Lower leg skin (tissue), 4 donors: ENCODE measurements at regions not wholly inside any gene's neighbourhood (a gene's known extent, or its start where the extent isn't known, plus 50 kb on each side); places are given as distances from the start of the nearest gene placed in this dataset.

Experiments
- DNase-seq, 2 donors: peaks; one replicate each; pipeline ENCODE4 v3.0.0-alpha.2; 2019; ENCODE audit warnings: low spot score in 2 of 2
- H3K4me3 ChIP-seq: fragments of 200-600 bp; sonication (generic); 2 replicates; pipeline ENCODE4 v1.5.1; 2017; ENCODE audit warnings: mild to moderate bottlenecking, low read depth; ENCODE audit not compliant: poor library complexity, severe bottlenecking
- CTCF ChIP-seq, 3 donors: fragments of 450-650 bp; IDR thresholded peaks; one replicate each; pipeline ENCODE4 v1.5.1; 2016; ENCODE audit warnings: antibody characterized with exemption in 3 of 3, mild to moderate bottlenecking in 3 of 3, moderate library complexity in 2 of 3
- POLR2A ChIP-seq, 2 donors: fragments of 450-650 bp; IDR thresholded peaks; one replicate each; pipeline ENCODE4 v1.6.1; 2016 to 2017; ENCODE audit warnings: antibody characterized with exemption in 2 of 2, mild to moderate bottlenecking in 1 of 2, moderate library complexity in 1 of 2
- WGBS, 2 donors: methylation state at CpG; one replicate each; pipeline ENCODE4 v1.1.5; 2018; 5-methylcytosine and 5-hydroxymethylcytosine counted together
- intact Hi-C: fragments of 100-400 bp; cut with DNase I; formaldehyde crosslinking; loops from one replicate; pipeline ENCODE4 v1.15.0; 2023; ENCODE audit warnings: low total_unique reads

GRCh38 chr20:57902473-57902872 lies 192.7 kb upstream of the PMEPA1 start:
- WGBS, 2 donors: 81 to 95% methylated on average over 1 of the region's 1 CpG
- no peak for TF ChIP-seq POLR2A (IDR thresholded peaks at IDR 0.05)
- TF ChIP-seq CTCF (IDR thresholded peaks at IDR 0.05): no peak
- no peak overlapping the region for H3K4me3 ChIP-seq
- intact Hi-C loops: no loop called here
- DNase-seq: no peak

GRCh38 chr20:57901526-57901925 lies 191.7 kb upstream of the PMEPA1 start:
- TF ChIP-seq CTCF (IDR thresholded peaks at IDR 0.05): no peak
- no peak for TF ChIP-seq POLR2A (IDR thresholded peaks at IDR 0.05)
- H3K4me3 ChIP-seq: no peak overlapping the region
- WGBS, 2 donors: 92 to 94% methylated on average over 4 of the region's 4 CpGs
- intact Hi-C loops: no loop called here
- DNase-seq: peak in 1 of 2 donors; percentile 63

- intact Hi-C loops: no loop called here
- no peak for DNase-seq
- H3K4me3 ChIP-seq: no peak overlapping the region
- WGBS, 2 donors: 53 to 59% methylated on average over 9 of the region's 9 CpGs
- TF ChIP-seq CTCF (IDR thresholded peaks at IDR 0.05): no peak
- TF ChIP-seq POLR2A (IDR thresholded peaks at IDR 0.05): no peak
Measured at GRCh38 chr20:57900226-57900905, 190.6 kb upstream of the PMEPA1 start.

DNA sequence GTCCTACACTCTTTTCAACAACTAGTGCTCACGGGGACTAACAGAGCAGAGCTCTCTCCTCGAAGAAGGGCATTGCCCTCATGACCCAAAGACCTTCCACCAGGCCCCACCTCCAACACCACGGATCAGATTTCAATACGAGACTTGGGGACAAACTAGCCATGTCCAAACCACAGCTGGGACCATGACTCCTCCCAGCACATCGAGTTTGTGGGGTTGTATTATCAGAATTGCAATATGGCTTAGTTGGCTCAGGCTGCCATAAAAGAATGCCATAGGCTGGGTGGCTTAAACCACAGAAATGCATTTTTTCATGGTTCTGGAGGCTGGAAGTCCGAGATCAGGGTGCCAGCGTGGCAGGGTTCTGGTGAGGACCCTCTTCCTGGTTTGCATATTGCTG lies 189.7 kb upstream of the PMEPA1 start:
- WGBS, 2 donors: 79 to 82% methylated on average over 7 of the region's 7 CpGs
- no peak overlapping the region for H3K4me3 ChIP-seq
- no peak for TF ChIP-seq POLR2A (IDR thresholded peaks at IDR 0.05)
- TF ChIP-seq CTCF (IDR thresholded peaks at IDR 0.05): no peak
- intact Hi-C loops: no loop called here
- no peak for DNase-seq

GRCh38 chr20:57898332-57898731 lies 188.5 kb upstream of the PMEPA1 start:
- TF ChIP-seq POLR2A (IDR thresholded peaks at IDR 0.05) (no peak), CTCF (IDR thresholded peaks at IDR 0.05) (no peak)
- 85 to 92% methylated on average over 4 of the region's 4 CpGs for WGBS, 2 donors
- H3K4me3 ChIP-seq: no peak overlapping the region
- DNase-seq: no peak
- intact Hi-C loops: no loop called here

DNA sequence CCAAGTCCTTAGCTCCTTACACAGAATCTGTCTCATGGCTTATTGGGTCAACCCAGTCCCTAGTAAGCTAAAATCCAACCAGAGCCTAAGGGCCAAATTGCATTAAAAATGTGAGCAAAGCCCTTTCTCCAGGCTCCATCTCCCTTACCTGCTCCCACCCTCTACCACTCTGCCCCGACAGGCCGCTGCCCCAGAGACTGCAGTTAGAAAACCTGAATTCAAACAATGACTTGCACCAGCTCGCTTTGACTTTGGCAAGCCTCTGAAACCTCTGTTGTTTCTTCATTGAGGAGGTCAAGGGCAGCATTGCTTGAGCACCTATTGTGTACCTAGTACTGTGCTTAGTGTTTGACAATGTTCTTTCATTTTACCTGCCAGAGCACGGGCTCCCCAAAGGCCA lies 188.1 kb upstream of the PMEPA1 start:
- 93 to 94% methylated on average over 4 of the region's 4 CpGs for WGBS, 2 donors
- intact Hi-C loops: no loop called here

More for the DNA sequence above, 188.1 kb upstream of the PMEPA1 start:
- TF ChIP-seq CTCF (IDR thresholded peaks at IDR 0.05) (no peak), POLR2A (IDR thresholded peaks at IDR 0.05) (no peak)
- H3K4me3 ChIP-seq: no peak overlapping the region
- no peak for DNase-seq
